GM06990 (cell line): ENCODE measurements at regions not wholly inside any gene's neighbourhood (a gene's known extent, or its start where the extent isn't known, plus 50 kb on each side); places are given as distances from the start of the nearest gene placed in this dataset.

Experiments
- DNase-seq: peaks from one replicate; pipeline ENCODE4 v3.0.0-alpha.2; 2011; ENCODE audit not compliant: insufficient read length; ENCODE audit errors: extremely low read depth
- H3K27me3 ChIP-seq: replicated peaks from 2 replicates; pipeline ENCODE4 v1.6.0; 2011; ENCODE audit warnings: low read length; ENCODE audit not compliant: control insufficient read depth, insufficient read depth
- H3K36me3 ChIP-seq: 2 replicates; pipeline ENCODE4 v1.5.1; 2011; ENCODE audit warnings: low read length; ENCODE audit not compliant: control insufficient read depth, insufficient read depth
- H3K4me3 ChIP-seq: replicated peaks from 2 replicates; pipeline ENCODE4 v1.5.1; 2011; ENCODE audit warnings: low read depth, mild to moderate bottlenecking, control low read depth, low read length
- CTCF ChIP-seq: IDR thresholded peaks from 2 replicates; pipeline ENCODE4 v1.5.1; 2011; ENCODE audit warnings: low read length, control low read depth, mild to moderate bottlenecking, inconsistent platforms; ENCODE audit not compliant: insufficient read depth, poor library complexity, severe bottlenecking

GRCh38 chr4:66691101-66691500 lies 854.2 kb downstream of the CENPC start:
- Histone ChIP-seq H3K36me3 (no peaks in the 10 kb centered on the region), H3K27me3 (no peaks in the 10 kb centered on the region), H3K4me3 (no peak overlapping the region)
- no peak for DNase-seq
- no peak for TF ChIP-seq CTCF

- H3K36me3 ChIP-seq: no peaks in the 10 kb centered on the region
- TF ChIP-seq CTCF: no peak
- H3K27me3 ChIP-seq: no peaks in the 10 kb centered on the region
- no peak for DNase-seq
- H3K4me3 ChIP-seq: no peak overlapping the region
Measured at GRCh38 chr4:66688674-66689073, 856.6 kb downstream of the CENPC start.

GRCh38 chr4:66687459-66687858 lies 857.8 kb downstream of the CENPC start:
- TF ChIP-seq CTCF: no peak
- Histone ChIP-seq H3K4me3 (no peak overlapping the region), H3K27me3 (no peaks in the 10 kb centered on the region), H3K36me3 (no peaks in the 10 kb centered on the region)
- DNase-seq: no peak

GRCh38 chr4:66681962-66682361 lies 863.3 kb downstream of the CENPC start:
- Histone ChIP-seq H3K27me3 (no peaks in the 10 kb centered on the region), H3K4me3 (no peak overlapping the region), H3K36me3 (no peaks in the 10 kb centered on the region)
- no peak for TF ChIP-seq CTCF
- no peak for DNase-seq

- Histone ChIP-seq H3K4me3 (no peak overlapping the region), H3K27me3 (no peaks in the 10 kb centered on the region), H3K36me3 (no peaks in the 10 kb centered on the region)
- DNase-seq: no peak
- no peak for TF ChIP-seq CTCF
Measured at GRCh38 chr4:66667249-66667648, 878.1 kb downstream of the CENPC start.

- no peak for DNase-seq
- no peaks in the 10 kb centered on the region for H3K36me3 ChIP-seq
- no peak for TF ChIP-seq CTCF
- no peaks in the 10 kb centered on the region for H3K27me3 ChIP-seq
- H3K4me3 ChIP-seq: no peak overlapping the region
Measured at GRCh38 chr4:66662620-66663019, 882.7 kb downstream of the CENPC start.
